GM19035 (cell line): ENCODE measurements at regions not wholly inside any gene's neighbourhood (a gene's known extent, or its start where the extent isn't known, plus 50 kb on each side); places are given as distances from the start of the nearest gene placed in this dataset.

Experiments used
- ATAC-seq: cut with Tn5 transposase; IDR thresholded peaks from one replicate; pipeline ENCODE4 v1.9.1; 2021; ENCODE audit not compliant: unreplicated experiment

DNA sequence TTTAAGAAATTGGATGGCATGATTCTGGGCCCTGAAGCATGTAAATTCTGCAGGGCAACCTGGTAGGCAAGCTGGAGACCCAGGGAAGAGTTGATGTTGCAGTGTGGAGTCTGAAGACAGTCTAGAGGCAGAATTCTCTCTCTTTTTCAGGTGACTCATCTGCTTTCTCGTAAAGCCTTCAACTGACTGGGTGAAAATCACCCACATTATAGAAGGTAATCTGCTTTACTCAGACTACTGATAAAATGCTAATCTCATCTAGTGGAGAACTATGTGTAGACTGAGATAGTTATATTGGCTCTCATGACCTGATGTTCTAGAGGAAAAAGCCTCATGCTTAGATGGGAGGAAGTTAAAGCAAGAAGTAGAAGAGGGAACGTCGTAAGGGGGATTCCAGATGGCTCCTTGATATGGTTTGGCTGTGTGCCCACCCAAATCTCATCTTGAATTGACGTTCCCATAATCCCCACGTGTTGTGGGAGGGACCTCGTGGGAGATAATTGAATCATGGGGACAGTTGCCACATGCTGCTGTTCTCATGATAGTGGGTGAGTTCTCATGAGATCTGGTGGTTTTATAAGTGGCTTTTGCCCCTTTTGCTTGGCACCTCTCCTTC, 723.8 kb downstream of the BCL11B start:
- no peak for ATAC-seq

- ATAC-seq: no peak
These were observed 721.0 kb downstream of the BCL11B start for GRCh38 chr14:98551028-98551427.

DNA sequence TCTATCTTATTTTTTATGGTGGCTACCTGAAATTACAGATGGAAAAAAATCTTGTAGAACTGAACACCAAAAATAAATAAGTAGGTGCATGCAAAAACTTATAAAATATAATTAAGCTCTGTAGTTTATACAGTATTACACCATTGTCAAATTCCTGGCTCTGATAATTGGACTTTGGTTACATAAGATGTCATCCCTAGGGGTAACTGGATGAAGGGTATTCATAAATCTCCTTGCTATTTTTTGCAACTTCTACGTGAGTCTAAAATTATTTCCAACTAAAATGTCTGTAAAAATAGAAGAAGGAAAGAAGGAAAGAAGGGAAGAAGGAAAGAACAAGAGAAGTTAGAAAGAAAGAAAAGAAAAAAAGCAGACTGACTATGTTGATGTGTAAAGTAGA, 716.6 kb downstream of the BCL11B start:
- ATAC-seq: no peak

GRCh38 chr14:98564006-98564405, 708.0 kb downstream of the BCL11B start:
- no peak for ATAC-seq

DNA sequence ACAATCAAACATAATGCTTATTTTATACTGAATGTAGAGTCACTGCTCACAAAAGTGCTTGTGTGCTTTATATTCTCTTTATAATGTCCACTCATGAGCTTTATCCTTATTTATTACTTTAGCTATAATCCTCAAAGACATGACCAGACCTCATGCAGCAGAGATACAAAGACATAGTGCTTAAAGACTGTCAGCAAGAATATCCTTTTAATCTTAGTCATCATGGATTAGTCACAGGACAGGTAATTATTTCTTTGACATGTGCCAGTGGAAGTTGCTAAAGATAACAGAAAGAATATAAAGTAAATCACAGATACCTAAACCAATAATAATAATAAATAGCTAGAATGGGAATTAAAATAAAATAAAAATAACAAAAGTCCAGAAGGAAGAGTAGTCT, 707.5 kb downstream of the BCL11B start:
- no peak for ATAC-seq

DNA sequence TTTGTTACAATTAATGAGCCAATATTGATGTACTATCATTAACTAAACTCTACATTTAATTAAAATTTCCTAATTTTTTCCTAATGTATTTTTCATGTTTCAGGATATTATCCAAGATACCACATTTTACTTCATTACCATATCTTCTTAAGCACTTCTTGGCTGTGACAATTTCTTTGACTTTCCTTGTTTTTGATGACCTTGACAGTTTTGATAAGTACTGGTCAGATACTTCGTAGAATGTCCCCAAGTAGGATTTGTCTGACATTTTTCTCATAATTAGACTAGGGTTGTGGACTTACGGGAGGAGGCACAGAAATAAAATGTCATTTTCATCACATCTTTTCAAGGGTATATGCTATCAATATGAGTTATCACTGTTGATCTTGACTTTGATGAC, 700.9 kb downstream of the BCL11B start:
- no peak for ATAC-seq

DNA sequence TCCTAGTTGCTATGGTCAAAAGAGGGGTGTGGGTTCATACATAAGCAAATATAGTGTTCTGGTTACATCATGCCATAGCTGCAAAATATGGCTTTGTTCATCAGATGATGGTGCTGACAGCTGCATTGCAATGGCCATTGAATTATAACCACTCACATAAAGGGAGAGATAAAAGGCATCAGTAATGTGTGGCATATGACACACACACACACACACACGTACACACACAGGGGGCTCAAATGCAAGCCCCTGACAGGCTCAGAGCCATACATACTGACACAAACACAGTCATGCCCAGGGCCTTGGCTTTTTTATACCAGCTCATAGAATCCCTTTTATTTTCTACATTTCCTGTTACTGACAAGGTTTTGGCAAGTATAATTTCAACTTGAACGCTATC, 698.9 kb downstream of the BCL11B start:
- ATAC-seq: no peak

GRCh38 chr14:98576463-98576862, 695.5 kb downstream of the BCL11B start:
- no peak for ATAC-seq

DNA sequence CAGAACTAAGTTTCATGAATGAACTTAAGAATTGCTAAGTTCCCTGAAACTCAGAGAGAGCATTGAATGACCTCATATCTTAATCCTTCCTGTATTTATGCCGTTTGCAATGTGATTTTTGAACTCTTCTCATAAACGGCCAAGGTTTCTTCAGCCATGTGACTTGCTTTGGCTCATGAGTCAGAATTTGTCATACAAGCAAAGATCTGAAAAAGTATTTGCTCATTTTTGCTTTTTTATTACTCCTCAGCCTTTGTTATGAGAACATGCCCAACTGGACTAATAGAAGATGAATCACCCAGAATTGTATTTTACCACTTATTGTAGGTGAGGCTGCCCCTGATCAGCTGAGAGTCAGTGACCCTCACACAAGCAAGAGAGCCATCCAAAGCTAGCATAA, 693.8 kb downstream of the BCL11B start:
- no peak for ATAC-seq

GRCh38 chr14:98579140-98579539, 692.9 kb downstream of the BCL11B start:
- no peak for ATAC-seq

DNA sequence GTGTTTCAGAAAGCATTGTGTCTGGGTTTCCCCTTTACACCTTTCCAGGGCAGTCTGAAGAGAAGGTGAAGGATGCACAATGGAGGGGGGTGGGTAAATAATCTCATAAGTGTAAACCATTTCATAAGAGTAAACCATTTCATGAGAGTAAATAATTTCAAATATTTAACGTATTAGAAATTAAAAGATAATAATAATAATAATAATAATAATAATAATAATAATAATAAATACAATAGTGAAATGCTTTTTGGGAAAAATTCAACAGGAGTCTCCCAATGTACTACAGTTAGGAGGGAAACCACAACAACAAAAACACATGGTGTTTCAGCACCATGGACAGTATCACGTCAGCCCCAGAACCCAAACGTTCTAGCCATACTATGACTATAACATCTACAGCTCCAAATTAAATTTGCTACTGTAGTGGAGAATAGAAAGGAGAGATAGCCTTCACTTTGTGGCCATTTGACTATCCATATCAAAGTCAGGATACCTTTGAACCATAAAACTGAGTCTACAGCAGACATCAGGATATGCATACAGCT, 691.8 kb downstream of the BCL11B start:
- no peak for ATAC-seq

DNA sequence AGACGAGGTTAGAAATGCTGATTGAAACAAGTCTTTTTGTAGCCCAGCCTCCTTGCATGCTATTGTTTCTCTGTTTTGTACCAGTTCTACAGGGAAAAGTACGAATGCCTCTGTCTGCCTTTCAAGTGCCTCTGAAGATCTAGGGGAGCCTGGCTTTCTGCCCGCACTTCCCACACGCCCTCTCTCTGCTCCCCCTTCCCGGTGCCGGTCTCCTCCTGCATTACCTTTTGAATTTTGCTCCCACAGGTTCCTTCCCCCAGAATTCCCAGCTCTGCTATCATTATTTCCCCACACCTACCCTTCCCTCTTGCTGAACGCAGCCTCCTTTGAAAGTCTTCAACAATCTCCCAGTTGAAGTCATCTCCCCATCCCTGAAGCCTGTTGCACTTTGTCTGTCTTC, 689.7 kb downstream of the BCL11B start:
- no peak for ATAC-seq

DNA sequence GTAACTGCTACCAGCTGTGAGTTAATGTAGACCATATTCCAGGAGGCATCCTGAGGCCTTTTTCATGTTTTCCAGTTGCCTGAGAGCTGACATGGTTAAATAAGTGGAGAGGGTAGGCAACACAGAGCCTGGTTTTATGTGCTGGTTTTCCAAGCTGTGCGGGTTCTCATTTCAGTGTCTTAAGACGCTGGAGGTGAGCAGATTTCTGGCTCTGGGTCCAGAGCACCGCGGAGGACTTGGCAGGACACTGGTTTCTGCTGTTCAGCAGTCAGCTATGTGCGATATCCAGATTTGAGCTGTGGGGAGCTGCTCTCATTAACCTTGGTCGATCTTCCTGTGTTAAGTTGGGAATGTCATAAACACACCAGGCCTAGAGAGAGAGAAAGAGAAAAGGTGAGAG, 680.8 kb downstream of the BCL11B start:
- no peak for ATAC-seq

DNA sequence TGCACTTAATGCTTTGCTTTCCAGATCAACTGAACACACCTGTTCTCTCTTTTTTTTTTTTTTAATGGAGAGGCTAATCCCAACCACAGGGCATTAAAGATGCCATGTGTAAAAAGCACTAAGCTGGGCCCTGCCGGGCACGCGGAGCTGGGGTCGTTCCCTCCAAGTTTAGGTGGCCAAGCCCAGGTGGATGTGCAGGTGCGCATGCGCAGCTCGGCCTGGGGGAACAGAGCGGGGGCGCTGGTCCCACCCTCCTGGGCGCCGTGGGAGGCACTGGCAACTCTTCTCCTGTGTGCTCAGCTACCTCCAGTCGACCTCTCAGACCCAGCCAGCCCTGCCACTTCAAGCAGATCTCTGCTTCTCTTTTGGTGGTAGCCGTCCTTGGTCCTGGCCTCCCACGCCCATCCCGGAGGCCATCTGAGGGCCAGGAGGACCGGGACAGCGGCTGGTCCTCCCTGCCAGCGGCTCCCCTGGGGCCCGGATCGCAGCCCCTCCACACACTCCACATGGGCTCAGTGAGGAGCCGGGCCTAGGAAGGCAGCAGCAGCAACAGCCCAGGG, 679.3 kb downstream of the BCL11B start:
- no peak for ATAC-seq

- no peak for ATAC-seq
These were observed 678.6 kb downstream of the BCL11B start for GRCh38 chr14:98593361-98593761.

GRCh38 chr14:98594156-98594555, 677.8 kb downstream of the BCL11B start:
- no peak for ATAC-seq

- ATAC-seq: no peak
These were observed 673.4 kb downstream of the BCL11B start for GRCh38 chr14:98598576-98598975.

DNA sequence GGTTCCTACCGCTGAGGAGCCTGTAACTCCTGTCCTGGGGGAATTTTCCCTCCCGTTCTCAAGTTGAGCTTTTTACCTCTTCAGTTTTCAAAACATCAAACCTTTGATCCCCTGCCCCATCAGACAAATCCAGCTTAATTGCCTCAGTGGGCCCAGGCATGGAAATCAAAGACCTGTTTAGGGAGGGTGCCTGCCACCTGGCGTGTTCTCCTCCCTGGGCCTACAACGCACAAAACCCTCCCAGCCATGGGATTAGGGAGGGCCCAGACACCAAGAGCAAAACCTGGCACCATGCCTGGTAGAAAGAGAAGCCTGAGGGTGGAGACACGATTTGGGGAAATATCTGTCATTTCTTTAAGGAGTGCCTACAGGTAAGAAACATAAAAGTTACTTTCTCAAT, 672.9 kb downstream of the BCL11B start:
- no peak for ATAC-seq

- ATAC-seq: no peak
These were observed 669.0 kb downstream of the BCL11B start for GRCh38 chr14:98602983-98603382.

GRCh38 chr14:98605043-98605442, 667.0 kb downstream of the BCL11B start:
- ATAC-seq: no peak

DNA sequence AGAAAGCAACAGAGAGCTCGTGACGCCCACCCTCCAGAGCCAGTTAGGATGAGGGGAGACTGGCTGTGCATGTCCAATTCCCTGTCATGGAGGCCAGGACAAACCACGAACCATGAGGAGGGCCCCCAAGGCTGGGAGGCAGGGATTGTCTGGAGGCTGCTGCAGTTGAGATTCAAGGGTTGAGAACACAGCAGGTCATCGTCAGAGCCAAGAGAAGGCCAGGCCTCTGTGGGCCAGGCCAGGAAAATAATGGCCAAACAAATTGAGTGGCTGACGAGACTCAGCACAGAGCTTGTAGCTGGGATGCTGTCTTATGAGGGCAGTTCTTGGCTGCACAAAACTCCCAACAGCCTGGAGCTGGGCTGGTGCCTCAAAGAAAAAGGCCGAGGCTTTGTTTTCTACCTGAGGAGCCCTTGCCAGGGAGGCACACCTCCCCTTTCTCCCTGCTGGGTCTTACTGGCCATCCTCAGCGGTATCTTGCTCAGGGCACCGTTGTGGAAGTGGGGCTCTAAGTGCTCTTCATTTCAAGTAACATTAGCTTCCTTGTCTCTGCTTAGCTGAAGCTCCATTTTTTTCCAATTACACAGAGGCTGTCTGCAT, 665.9 kb downstream of the BCL11B start:
- no peak for ATAC-seq

DNA sequence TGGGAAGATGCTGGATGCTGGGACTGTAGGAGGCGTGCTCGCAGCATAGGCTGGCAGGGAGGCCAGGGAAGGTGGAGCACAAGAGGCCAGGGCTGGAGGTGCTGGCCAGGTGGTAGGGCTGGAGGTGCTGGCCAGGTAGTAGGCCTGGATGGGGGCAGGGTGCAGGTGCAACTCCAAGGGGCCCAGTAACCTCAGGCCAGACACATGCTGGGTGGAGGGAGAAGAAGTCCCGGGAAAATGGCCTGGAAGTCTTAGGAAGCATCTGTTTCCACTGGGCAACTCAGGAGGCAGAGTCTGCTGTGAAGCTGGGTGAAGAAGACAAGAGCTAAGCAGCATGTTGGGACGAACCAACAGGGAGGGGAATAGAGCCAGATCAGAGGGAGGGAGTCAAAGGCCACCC, 665.2 kb downstream of the BCL11B start:
- no peak for ATAC-seq
